ENCODE measurements at regions not wholly inside any gene's neighbourhood (a gene's known extent, or its start where the extent isn't known, plus 50 kb on each side); places are given as distances from the start of the nearest gene placed in this dataset.
"Not testable (repeated sequence)": the region's sequence is repeated elsewhere in the genome, so short reads cannot be mapped to it uniquely, and the experiment has no call there.

- H3K36me3 Mint-ChIP-seq (ENCODE audit: low read depth) = no peaks in the 10 kb centered on the region
- no peak for TF ChIP-seq CTCF (conservative IDR thresholded peaks at IDR 0.05)
- H3K4me1 Mint-ChIP-seq = peaks cover 19% of the 10 kb centered on the region
- no peak overlapping the region for H3K27ac Mint-ChIP-seq (ENCODE audit: unreplicated experiment)
- H3K9me3 Mint-ChIP-seq = peaks cover 2% of the 10 kb centered on the region
- DNase-seq (ENCODE audit: low read depth, low spot score) = no peak
- peaks cover 20% of the 10 kb centered on the region for H3K27me3 Mint-ChIP-seq (ENCODE audit: low read depth)
- no peak overlapping the region for H3K4me3 Mint-ChIP-seq
Measured at GRCh38 chr18:78826631-78827030, 153.0 kb upstream of the SALL3 start.

- DNase-seq (ENCODE audit: low read depth, low spot score) = no peak
- H3K27ac Mint-ChIP-seq (ENCODE audit: unreplicated experiment) = no peak overlapping the region
- H3K9me3 Mint-ChIP-seq = peaks cover 2% of the 10 kb centered on the region
Measured at GRCh38 chr18:78827141-78827540, 152.5 kb upstream of the SALL3 start.

GRCh38 chr18:78828131-78828530 is 151.5 kb upstream of the SALL3 start:
- Mint-ChIP-seq H3K4me1 (peaks cover 19% of the 10 kb centered on the region), H3K4me3 (no peak overlapping the region), H3K36me3 (ENCODE audit: low read depth) (no peaks in the 10 kb centered on the region), H3K27ac (ENCODE audit: unreplicated experiment) (no peak overlapping the region), H3K27me3 (ENCODE audit: low read depth) (peaks cover 15% of the 10 kb centered on the region), H3K9me3 (peaks cover 2% of the 10 kb centered on the region)
- no peak for DNase-seq (ENCODE audit: low read depth, low spot score)
- no peak for TF ChIP-seq CTCF (conservative IDR thresholded peaks at IDR 0.05)

More at GRCh38 chr18:78827141-78827540, 152.5 kb upstream of the SALL3 start:
- Mint-ChIP-seq H3K4me1 (peaks cover 19% of the 10 kb centered on the region), H3K36me3 (ENCODE audit: low read depth) (no peaks in the 10 kb centered on the region), H3K27me3 (ENCODE audit: low read depth) (peaks cover 15% of the 10 kb centered on the region), H3K4me3 (no peak overlapping the region)
- TF ChIP-seq CTCF (conservative IDR thresholded peaks at IDR 0.05) = no peak

GRCh38 chr18:78829026-78829425 is 150.6 kb upstream of the SALL3 start:
- DNase-seq (ENCODE audit: low read depth, low spot score); H3K9me3 Mint-ChIP-seq; H3K36me3 Mint-ChIP-seq (ENCODE audit: low read depth); H3K4me3 Mint-ChIP-seq; H3K27ac Mint-ChIP-seq (ENCODE audit: unreplicated experiment): not testable (repeated sequence)
- Mint-ChIP-seq H3K27me3 (ENCODE audit: low read depth) (peaks cover 15% of the 10 kb centered on the region), H3K4me1 (peaks cover 19% of the 10 kb centered on the region)

GRCh38 chr18:78830161-78830560 is 149.5 kb upstream of the SALL3 start:
- Mint-ChIP-seq H3K4me3 (no peak overlapping the region), H3K9me3 (peaks cover 2% of the 10 kb centered on the region), H3K27me3 (ENCODE audit: low read depth) (peaks cover 14% of the 10 kb centered on the region), H3K27ac (ENCODE audit: unreplicated experiment) (peak overlapping the region; percentile 78), H3K36me3 (ENCODE audit: low read depth) (no peaks in the 10 kb centered on the region), H3K4me1 (peaks cover 19% of the 10 kb centered on the region)
- no peak for DNase-seq (ENCODE audit: low read depth, low spot score)
- TF ChIP-seq CTCF (conservative IDR thresholded peaks at IDR 0.05) = no peak

GRCh38 chr18:78830826-78831225 is 148.8 kb upstream of the SALL3 start:
- Mint-ChIP-seq H3K27ac (ENCODE audit: unreplicated experiment) (no peak overlapping the region), H3K4me3 (no peak overlapping the region), H3K9me3 (peaks cover 2% of the 10 kb centered on the region), H3K36me3 (ENCODE audit: low read depth) (no peaks in the 10 kb centered on the region), H3K4me1 (peaks cover 19% of the 10 kb centered on the region), H3K27me3 (ENCODE audit: low read depth) (peaks cover 8% of the 10 kb centered on the region)
- no peak for TF ChIP-seq CTCF (conservative IDR thresholded peaks at IDR 0.05)
- DNase-seq (ENCODE audit: low read depth, low spot score) = no peak

All from neural crest cell (in vitro differentiated cells).